Activated CD4-positive, CD25-positive, alpha-beta regulatory T cell treated with anti-CD3 and anti-CD28 coated beads, Interleukin-2, amount 50 U/mL, for 72 hours (primary cell): ENCODE measurements at regions not wholly inside any gene's neighbourhood (a gene's known extent, or its start where the extent isn't known, plus 50 kb on each side); places are given as distances from the start of the nearest gene placed in this dataset.
"Not testable (repeated sequence)": the region's sequence is repeated elsewhere in the genome, so short reads cannot be mapped to it uniquely, and the experiment has no call there.

Experiments used
- DNase-seq: peaks from one replicate; pipeline ENCODE4 v3.0.0; 2021

DNA sequence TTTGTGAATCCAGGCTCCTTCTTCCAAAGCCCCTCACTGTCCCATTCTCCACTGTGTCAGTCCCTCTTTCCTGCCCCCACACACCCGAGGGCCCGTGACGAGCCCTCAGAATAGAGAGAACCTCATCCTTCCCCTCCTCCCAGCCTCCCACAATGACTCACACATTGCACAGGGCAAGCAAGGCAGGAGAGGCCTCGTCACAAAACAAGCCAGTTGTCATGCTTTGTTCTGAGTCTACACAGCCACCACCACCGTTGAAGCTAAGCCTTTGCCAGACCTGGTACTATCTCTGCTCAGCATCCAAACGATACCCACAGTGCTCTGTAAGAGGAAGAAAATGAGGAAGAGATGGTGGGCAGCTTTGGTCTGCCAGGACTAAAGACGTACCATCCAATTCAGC is 142.2 kb upstream of the ZNF366 start:
- DNase-seq: no peak

DNA sequence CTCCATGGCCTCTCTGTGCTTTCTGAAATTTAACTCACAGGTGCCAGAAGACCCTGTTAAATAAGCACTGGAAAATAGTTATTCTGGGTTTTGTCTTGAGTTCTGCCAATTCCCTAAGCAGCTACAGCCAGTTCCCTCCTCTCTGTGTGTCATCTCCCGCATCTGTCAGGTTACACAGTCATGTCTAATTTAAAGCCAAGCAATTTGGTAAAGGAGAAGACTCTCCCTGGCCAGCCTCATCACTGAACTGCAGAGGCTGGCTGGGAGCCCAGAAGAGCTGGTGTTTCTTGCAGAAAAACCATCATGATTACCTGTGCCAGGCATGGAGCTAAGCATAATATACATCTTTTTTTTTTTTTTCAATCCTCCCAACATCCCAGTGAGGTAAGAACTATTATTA is 141.3 kb upstream of the ZNF366 start:
- no peak for DNase-seq

DNA sequence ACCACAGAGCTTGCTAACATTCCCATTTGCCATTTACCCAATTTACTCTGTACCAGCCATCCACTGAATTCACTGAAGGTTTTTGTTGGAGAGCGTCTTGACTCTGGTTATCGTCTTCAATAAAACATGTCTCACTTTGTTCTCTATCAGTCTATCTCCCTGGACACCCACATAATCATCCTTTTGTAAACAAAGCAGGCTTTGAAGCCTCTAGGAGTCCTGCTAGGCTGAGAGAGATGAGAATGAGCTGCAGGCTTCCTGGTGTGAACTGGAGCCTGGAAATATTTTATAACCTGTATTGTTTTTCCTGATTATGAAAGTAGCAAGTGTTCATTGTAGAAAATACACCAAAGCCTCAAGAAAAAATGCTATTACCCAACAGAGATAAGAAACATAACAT is 140.6 kb upstream of the ZNF366 start:
- no peak for DNase-seq

DNA sequence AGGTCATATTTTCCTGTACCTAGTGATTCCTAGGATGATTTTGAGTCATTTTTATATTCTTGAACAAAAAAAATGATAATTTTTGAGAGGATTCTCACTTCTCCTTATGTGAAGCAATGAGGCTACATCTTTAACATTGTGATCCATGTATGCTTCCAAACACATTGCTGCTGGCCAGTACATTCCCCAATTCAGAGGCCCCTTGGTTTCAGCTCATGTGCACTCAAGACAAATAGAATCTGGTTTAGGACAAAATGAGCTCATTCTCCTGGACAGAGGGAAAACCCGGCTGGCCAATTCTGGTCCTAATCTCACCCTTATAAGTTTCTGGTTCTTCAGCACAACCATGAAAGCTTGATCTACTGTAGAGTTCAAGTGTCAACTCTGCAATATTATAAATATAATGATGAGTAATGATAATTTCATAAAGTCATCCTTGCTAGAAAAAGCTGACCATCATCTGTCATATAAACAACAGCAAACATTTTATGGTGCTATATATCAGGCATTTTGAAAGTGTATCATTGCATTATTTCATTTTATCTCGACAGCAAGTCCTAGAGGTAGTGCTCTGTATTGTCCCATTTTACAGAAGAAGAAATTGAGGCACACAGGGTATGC is 139.1 kb upstream of the ZNF366 start:
- no peak for DNase-seq

DNA sequence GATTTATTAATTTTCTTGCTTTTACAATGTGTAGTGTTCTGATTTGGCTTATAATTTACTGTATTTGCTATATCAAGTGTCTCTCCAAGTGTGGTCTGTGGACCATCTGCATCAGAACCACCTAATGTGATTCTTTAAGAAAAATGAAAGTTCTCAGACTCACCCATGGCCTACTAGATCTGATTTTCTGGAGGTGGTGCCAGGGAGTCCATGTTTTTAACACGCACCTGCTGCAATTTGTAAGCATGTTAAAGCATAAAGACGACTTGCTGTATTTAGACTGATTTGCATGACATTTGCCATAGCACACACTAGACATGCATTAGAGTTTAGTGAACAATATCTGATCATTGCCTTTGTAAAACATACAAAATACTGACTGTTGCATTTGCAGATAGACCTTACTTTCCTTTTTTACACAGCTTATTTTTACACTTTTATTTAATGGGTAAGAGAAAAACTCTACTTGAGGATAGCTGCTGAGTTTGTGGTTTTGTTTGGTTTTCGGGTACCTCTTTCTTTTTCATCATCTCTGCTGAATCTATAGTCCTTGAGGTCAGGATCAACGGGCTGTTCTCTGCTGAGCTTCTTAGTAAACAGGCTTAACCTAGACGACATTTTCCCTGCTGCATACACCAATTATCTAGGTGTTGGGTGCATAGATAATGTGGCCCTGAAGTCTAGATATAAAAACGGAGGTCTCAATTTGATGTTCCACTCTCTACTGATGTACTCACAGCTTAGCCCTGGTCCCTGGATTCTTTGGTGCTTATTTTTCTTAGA is 138.0 kb upstream of the ZNF366 start:
- no peak for DNase-seq

DNA sequence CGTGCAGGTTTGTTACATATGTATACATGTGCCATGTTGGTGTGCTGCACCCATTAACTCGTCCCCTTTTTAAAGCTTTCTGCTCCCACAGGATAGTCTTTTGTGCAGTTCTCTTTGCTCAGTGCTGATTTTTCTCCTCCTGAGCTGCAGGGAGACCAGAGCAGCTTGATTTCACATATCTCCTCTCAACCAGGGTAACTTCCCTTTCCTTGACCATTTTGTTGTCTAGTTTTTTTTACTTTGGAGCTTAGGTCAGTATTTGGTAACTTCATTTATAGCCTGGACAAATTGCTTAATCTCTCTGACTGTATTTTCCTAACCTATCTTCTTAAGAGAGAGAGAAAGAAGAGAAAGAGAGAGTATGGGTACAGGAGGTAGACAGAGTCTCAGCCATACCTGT is 137.1 kb upstream of the ZNF366 start:
- no peak for DNase-seq

DNA sequence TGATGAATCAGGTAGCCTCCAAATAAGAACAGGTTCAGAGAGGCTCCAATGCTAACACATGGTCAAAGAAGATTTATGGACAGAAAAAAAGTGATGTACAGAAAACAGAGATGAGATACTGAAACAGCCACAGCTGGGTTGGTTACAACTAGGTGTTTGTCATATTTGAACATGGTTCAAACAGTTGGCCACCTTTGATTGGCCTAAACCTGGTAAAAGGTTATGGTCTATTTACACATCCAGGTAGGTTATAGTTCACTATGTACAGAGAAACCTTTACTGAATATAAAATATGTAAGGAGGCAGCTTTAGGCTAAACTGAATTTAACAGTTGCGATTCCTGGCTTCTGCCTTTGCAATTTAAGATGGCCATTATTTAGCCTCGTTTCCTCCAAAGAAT is 134.0 kb upstream of the ZNF366 start:
- no peak for DNase-seq

DNA sequence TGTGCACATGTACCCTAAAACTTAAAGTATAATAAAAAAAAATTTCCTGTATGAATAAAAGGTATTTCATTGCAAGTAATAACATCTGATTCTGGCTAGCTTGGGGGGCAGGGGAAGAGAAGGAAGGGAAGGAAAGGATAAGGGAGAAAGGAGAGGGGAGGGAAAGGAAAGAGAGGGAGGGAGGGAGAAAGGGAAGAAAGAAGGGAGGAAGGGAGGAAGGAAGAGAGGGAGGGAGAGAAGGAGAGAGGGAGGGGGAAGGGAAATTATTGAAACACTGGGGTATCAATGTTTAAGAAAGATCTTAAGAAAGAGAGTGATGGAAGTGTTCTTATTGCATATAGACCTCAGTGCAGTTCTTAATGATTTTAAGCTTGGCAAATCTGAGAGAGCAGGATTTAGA is 129.8 kb upstream of the ZNF366 start:
- DNase-seq: no peak

DNA sequence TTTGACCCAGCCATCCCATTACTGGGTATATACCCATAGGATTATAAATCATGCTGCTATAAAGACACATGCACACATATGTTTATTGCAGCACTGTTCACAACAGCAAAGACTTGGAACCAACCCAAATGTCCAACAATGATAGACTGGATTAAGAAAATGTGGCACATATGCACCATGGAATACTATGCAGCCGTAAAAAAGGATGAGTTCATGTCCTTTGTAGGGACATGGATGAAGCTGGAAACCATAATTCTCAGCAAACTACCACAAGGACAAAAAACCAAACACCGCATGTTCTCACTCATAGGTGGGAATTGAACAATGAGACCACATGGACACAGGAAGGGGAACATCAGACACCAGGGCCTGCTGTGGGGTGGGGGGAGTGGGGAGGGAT is 129.4 kb upstream of the ZNF366 start:
- DNase-seq: not testable (repeated sequence)

DNA sequence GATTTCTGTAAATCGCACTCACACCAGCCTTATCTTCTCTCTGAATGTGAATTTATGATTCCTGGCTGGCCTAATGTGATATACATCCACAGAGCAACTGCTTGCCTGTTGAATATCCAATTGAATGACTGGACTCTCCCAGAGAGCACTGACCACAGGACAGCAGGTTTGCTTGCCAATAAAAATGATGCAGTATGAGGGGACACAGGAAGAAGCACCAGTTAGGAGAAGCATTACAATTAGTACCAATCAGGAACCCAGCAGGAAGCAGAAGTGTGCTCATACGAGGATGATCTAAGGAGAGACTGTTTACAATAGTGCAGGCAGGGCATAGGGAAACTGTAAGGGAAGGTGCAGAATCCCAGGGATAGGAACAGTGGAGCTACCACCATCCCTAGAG is 127.2 kb upstream of the ZNF366 start:
- no peak for DNase-seq

DNA sequence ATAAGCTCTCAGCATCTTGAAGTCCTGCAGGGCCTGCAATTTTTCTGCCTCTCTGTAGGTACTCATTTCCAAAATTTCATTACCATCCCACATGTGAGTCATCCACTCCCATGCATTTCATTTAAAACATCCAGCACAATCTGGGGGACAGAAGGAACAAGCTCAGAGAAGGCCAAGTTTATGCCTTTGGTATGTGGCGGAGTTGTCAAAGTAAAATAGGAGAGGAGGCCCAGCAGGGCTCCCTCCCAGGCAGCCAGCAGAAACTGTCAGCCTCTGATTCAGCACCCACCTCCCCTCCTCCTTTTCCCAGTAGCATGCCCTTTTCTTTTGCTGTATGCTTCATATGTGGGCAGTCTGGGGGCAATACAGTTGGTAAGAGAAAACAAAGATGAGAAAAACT is 126.4 kb upstream of the ZNF366 start:
- no peak for DNase-seq

DNA sequence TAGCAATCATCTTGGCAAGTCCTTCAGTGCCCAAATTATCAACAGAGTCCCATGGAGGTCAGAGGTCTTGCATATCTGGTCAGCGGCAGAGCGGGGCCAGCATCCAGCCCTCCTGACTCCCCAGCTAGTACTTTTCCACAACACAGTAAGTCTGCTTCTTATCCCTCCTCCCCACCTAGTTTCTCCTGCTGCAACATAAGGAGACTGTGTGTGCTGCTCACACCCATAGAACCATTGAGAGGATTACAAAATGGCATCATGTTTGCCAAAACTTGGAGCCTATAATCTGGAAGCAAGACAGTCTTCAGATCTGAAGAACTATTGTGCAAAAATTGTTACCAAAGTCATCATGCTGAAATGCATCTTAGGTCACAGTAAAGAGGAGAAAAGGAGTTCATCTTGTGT is 125.8 kb upstream of the ZNF366 start:
- no peak for DNase-seq

DNA sequence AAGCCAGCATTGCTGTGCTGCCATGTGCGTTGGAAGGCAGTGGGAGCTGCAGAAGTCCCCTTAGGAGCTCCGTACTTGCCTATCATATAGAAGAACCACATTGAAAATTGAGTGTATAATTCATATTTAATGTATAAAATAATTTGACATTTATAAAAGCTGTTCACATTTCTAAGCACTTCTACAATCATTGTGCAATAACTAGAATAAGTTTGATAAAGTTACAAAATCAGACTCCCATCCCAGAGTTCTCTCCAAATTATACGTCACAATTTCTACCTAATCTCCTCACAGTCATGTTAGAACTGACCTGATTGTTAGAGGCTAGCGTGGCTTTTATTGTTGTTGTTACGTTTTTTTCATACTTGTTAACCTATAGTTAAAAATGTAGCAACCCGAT is 123.5 kb upstream of the ZNF366 start:
- DNase-seq: no peak

DNA sequence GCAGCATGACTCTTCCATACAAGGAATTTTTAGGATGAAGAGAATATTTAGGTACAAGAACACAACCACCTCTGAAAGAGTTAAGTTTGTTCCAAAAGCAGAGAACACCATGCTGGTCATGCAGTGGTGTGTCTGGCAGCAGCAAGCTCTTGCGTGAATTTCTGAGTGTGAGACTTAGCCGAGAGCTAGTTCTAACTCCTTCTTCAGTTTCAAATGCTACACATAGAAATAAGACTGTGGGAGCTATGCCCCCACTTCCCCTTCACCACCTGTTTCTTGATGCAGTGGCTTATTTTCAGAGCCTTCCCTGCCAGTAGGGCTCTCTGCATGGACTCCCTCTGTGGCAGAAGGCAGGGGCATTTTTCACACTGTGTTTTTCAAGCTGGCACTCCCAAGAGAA is 122.9 kb upstream of the ZNF366 start:
- DNase-seq: no peak

DNA sequence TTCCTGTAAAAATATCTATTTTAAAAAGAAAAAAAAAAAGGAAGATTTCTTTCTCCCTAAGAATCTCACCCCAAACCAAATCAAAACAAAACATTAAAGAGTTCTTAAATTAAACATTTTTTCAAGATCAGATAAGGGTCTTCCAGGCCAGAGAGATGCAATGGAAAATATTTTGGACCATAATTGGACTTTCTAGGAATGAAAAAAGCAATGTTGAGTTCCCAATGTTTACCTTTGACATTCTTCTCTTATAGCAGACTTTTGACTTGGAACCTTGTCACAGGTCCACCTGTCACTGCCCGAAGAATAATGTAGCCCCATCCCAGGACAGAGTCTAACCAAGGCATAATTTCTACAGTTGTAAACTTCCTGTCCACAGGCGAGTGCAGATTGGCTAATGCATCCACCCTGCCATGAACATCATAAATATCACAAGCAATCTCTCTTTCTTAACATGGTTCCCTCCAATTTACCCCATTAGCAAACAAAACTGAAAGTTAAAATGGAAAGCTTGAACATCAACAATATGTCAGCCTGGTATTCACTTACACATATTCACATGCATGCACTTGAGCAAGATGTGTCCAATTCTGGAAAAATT is 121.7 kb upstream of the ZNF366 start:
- no peak for DNase-seq

DNA sequence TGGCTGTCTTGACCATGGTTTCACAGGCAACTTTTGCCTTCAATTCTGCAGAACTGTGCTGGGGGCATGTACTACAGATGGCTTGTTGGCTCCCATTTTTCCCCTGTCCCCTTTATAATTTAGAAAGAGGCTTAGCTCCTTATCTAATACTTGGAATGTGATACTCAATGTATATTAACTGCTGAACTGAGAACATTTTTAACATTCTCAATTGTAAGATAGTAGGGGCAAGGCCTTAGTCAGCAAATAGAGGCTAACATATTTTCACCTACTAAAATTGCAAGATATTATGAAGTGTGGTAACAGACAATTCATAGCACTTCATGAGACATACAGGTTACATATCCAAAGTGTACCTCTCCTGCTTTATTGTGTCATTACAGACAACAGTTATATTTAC is 118.1 kb upstream of the ZNF366 start:
- no peak for DNase-seq

DNA sequence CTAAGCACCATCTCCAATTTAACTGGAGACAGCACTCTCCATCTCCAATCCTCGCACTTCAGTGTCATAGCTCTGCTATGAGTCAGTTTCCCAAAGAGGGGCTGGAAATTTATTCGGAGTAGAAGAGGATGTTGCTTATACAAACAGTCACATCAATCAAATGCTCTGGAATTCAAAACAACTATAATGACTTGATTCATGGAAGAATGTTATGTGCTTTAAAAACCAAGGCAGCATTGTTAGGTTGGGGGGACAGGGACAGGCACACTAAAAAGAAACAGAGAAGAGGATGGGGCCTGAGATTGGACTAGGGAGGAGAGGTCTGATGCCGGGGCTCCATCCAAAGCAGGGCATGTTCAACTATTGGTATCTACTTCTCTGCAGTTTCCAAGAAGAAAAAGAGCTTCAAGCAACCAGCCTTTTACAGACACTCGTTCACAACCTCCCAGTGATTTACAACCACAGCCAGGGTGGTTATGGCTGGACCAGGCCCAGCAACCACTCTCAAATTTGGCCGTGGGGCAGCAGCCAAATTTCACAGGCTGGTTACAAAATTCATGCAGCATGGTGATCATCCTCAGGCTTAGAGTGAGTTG is 117.5 kb upstream of the ZNF366 start:
- no peak for DNase-seq

DNA sequence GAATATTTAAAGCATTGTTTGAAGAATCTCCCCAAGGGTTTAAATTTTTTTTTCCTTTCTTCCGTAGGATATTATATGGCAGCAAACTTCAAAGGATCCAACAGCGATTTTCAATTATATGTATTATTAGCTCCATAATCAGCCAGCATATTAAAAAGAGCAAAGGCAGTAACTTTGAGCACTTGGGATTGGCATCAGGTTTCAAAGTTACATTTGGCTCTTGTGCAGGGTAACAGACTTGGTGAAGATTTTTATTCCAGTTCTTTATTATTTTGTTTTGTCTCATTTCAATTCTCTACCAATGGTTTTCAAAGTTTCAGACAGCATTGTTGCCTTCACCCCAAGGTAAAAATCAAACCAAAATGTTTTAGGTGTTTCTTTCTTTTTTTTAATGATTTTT is 116.7 kb upstream of the ZNF366 start:
- DNase-seq: no peak

DNA sequence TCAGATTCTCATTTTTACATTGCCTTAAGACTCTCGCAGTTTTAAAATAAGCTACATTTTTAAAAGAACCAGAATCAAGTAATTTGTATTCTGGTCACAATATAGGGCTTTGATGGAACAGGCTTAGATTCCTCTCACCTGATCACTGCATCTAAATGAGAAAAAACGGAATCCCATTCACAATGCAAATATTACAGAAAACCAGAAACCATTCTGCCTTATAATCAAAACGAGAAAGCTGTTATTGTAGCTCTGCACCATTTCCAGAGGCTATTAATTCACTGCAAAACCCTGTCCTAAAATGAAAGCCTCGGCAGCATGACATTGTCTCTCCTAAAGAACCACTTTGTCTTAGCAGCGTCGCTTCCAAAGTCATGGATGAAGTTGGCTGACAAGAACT is 116.1 kb upstream of the ZNF366 start:
- DNase-seq: no peak

DNA sequence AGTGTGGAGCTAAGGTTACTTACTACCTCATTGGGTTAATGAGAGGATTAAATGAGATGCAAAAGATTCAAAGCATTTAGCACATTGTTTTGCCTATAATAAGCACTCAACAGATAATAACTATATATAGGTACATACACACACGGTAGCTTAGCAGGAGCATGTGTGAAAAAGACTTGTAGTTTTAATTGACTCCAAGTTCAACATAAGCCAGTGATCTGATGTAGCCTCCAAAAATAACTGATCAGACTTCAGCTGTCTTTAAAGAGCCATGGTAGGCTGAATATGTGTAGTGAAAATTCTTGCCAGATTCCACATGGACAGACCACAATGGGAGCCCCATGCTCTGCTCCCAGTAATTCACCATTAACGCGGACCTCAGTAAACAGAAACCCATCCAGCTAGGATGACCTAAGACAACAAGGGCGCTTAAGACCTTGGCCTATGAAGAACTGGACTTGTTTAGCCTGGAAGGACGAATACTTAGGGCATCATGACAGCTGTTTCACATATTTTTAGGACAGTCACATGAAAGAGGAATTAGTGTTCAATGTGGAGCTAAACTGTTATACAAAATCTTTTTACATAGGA is 115.1 kb upstream of the ZNF366 start:
- DNase-seq: no peak

DNA sequence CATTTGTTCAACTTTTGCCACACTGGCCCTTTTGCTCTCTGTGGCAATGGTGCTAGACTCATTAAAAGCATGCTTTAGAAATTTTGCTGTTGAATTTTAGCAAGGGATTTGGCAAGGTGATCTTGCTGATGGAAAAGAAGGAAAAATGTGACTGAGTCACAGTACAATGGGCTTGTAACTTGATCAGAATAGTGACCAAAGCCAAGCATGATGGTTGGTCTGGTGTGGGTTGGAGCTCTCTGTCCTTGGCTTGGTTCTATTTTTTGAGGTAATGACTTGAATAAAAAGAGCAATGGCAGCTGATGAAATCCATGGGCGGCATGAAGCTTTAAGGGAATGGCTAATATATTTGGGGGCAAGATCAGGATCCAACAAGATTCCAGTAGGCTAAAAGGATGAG is 114.4 kb upstream of the ZNF366 start:
- DNase-seq: no peak

DNA sequence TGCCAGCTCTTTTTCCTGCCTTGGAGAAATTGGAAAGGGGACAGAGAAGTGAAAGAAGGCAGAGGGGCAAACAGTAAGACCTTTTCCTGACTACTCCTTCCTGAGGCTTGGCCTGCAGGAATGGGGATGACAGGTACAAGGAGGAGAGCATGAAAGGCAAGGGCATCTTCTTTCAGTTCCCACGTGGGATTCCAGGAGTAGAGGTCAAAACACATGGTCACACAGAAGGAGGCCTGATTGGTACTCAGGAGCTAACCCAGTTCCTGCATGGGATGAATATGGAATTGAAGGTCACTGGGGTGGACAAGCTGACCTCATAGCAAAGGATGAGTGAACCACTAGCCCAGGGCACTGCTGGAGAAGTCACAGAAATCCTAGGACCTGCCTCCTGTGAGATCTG is 112.5 kb upstream of the ZNF366 start:
- DNase-seq: no peak

DNA sequence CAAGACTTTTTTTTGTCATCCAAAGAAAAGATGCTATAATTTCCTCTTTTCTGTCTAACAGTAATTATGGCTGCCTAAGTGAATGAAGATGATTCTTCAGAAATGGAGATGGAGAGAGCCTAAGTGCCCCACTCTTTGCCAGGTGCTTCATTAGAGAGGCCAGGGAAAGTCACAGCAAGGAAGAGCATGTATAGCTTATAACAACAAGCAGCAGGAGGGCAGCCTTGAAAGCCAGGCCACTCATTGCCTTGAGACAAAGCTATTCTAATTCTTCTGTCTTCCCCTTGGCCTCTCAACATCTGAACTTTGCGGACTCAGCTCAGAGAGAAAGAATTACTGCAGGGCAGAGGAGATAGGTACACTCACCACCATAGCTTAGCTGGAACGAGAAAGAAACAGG is 112.0 kb upstream of the ZNF366 start:
- DNase-seq: no peak

DNA sequence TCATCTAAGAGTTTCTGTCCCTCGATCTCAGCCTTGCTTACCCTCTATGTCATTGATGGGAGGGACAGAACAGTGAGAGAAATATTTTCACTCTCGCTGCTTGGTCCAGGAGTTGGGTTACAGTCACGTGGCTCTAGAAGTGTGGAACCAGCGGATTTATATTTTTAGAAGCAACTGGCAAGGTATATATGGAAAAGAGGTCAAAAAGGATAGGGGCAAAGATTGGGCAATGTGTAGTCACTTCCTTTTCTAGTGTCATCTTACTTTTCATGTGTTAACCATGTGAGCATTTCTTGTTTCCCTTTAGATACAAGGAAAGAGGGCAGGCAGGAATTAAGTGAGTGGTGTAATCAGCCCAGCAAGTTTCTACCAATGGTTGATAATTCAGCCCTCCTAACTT is 111.5 kb upstream of the ZNF366 start:
- DNase-seq: no peak
